Left ventricle myocardium inferior (tissue), 1 donor: ENCODE measurements at regions not wholly inside any gene's neighbourhood (a gene's known extent, or its start where the extent isn't known, plus 50 kb on each side); places are given as distances from the start of the nearest gene placed in this dataset.
A peak's percentile ranks its signal among the peaks of the same experiment; 100 is the strongest.

Source experiments
- DNase-seq: peaks from one replicate; pipeline ENCODE4 v3.0.0-alpha.2; 2020
- H3K27ac ChIP-seq: fragments of 200-600 bp; replicated peaks from 2 replicates; pipeline ENCODE4 v1.8.0; 2021
- H3K27me3 ChIP-seq: fragments of 200-600 bp; 2 replicates; pipeline ENCODE4 v1.8.0; 2021; ENCODE audit warnings: low read depth
- H3K36me3 ChIP-seq: fragments of 200-600 bp; 2 replicates; pipeline ENCODE4 v1.8.0; 2021
- H3K4me1 ChIP-seq: fragments of 200-600 bp; 2 replicates; pipeline ENCODE4 v1.8.0; 2021
- H3K4me3 ChIP-seq: fragments of 200-600 bp; 2 replicates; pipeline ENCODE4 v1.8.0; 2021; ENCODE audit warnings: mild to moderate bottlenecking, moderate library complexity
- H3K9me3 ChIP-seq: fragments of 200-600 bp; replicated peaks from 2 replicates; pipeline ENCODE4 v1.8.0; 2021
- intact Hi-C: fragments of 100-400 bp; cut with micrococcal nuclease; formaldehyde crosslinking; loops from one replicate; pipeline ENCODE4 v1.11.0; 2022
- TF ChIP-seq, protein P1 (sequence below): fragments of 200-600 bp; IDR thresholded peaks from 2 replicates; pipeline ENCODE4 v1.8.0; 2021; ENCODE audit warnings: antibody characterized with exemption, mild to moderate bottlenecking, borderline replicate concordance
- donor health status: DM: no; HTN: yes; CAD: no; lungs with severe emphysema.

DNA sequence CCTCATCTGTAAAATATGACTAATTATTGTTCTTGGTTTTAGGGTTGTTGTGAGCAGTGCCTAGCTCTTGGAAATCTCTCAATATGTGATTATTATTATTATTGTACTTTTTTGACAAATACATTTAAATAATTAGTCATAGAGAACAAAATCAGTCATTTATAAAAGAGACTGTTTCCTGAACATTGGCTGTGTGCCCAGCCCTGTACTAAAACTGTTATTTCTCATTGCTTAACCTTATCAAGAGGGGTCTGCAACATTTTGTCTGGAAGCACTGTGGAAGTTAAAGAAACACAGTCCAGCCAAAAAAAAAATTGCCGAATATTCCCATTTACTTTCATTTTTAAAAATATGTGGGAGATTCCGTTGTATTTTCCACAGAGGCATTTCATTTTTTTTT, 989.2 kb upstream of the SLIT2 start:
- no peak for DNase-seq
- Histone ChIP-seq H3K4me3 (peak overlapping the region; percentile 22), H3K27me3 (no peaks in the 10 kb centered on the region), H3K27ac (no peak overlapping the region), H3K36me3 (no peaks in the 10 kb centered on the region), H3K4me1 (no peaks in the 10 kb centered on the region), H3K9me3 (peaks cover 3% of the 10 kb centered on the region)
- intact Hi-C loops: no loop called here
- TF ChIP-seq, protein P1, sequence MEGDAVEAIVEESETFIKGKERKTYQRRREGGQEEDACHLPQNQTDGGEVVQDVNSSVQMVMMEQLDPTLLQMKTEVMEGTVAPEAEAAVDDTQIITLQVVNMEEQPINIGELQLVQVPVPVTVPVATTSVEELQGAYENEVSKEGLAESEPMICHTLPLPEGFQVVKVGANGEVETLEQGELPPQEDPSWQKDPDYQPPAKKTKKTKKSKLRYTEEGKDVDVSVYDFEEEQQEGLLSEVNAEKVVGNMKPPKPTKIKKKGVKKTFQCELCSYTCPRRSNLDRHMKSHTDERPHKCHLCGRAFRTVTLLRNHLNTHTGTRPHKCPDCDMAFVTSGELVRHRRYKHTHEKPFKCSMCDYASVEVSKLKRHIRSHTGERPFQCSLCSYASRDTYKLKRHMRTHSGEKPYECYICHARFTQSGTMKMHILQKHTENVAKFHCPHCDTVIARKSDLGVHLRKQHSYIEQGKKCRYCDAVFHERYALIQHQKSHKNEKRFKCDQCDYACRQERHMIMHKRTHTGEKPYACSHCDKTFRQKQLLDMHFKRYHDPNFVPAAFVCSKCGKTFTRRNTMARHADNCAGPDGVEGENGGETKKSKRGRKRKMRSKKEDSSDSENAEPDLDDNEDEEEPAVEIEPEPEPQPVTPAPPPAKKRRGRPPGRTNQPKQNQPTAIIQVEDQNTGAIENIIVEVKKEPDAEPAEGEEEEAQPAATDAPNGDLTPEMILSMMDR: no peak

DNA sequence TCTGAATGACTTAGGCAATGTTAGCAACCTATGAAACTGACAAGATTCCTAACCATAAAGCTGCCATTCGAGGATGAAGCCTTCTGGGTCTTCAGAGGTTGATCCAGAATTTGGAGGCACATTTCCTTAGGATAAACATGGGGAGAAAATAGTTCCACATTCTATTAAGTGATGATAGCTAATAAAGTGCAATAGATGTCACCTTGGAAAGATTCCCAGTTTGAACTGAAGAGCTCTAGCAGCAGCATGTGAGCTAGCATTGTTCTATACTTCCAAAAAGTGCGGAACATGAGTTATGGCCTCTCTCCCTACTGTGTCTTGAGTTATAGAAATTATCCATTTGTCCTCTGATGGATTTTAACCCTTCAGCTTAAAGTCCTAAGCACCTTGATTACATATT, 991.4 kb upstream of the SLIT2 start:
- no peak overlapping the region for H3K27ac ChIP-seq
- no peak overlapping the region for H3K4me3 ChIP-seq
- TF ChIP-seq, protein P1: no peak
- no peak for DNase-seq
- no peaks in the 10 kb centered on the region for H3K27me3 ChIP-seq
- H3K4me1 ChIP-seq: no peaks in the 10 kb centered on the region
- H3K9me3 ChIP-seq: peaks cover 22% of the 10 kb centered on the region
- H3K36me3 ChIP-seq: no peaks in the 10 kb centered on the region
- intact Hi-C loops: no loop called here

DNA sequence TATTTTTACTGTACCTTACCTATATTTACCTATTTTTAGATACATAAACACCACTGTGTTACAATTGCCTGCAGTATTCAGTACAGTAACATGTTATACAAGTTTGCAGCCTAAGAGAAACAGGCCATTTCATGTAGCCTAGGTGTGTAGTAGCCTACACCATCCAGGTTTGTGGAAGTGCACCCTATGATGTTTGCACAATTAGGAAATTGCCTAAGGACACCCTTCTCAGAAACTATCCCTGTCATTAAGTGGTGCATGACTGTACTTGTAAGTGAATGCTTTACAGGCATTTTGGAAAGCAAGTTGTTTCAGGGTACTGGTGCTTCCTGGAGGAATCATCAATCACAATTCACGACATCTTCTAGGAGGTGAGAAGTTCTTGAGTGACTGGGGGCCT, 991.8 kb upstream of the SLIT2 start:
- Histone ChIP-seq H3K4me3 (no peak overlapping the region), H3K9me3 (peaks cover 26% of the 10 kb centered on the region), H3K4me1 (no peaks in the 10 kb centered on the region), H3K36me3 (no peaks in the 10 kb centered on the region), H3K27ac (no peak overlapping the region), H3K27me3 (no peaks in the 10 kb centered on the region)
- TF ChIP-seq, protein P1: no peak
- no peak for DNase-seq
- intact Hi-C loops: no loop called here

DNA sequence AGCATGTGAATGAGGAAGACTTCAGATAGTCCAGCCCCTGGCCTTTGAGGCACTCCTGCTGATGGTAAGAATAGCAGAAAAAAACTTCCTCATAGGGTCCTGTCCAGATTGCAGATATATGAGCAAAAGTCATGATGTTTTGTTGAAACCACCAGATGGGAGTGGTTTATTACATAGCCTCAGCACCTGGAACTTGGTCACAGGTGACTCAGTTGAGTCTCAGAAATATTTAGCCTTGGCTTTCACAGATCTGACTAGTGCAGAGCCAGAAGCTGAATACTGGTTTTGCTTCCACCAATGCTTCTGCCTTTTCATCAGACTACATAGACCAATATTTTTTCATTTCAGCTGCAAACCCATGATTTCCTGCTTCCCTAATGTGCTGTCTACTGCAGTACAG, 994.9 kb upstream of the SLIT2 start:
- TF ChIP-seq, protein P1: no peak
- no peak overlapping the region for H3K27ac ChIP-seq
- H3K9me3 ChIP-seq: peaks cover 28% of the 10 kb centered on the region
- no peak for DNase-seq
- no peaks in the 10 kb centered on the region for H3K27me3 ChIP-seq
- no peak overlapping the region for H3K4me3 ChIP-seq
- no peaks in the 10 kb centered on the region for H3K4me1 ChIP-seq
- no peaks in the 10 kb centered on the region for H3K36me3 ChIP-seq
- intact Hi-C loops: no loop called here

DNA sequence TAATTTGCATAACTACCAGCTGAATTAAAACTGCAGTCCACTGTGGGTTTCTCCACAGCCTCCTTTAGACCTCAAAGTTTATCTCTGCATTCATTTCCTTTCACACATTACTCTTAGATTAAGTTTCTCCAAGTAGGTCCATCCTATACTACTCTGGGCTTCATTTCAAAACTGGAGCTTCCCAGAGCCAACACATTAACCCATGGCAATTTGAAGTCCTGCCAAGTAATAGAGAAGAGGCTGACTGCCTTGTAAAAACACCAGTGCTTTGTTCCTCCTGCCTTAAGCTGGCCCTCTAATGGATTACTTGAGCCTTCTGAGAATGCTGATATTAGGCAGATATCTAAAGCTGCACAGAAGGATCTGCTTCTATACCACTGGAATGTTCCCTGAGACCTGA, 997.2 kb upstream of the SLIT2 start:
- Histone ChIP-seq H3K4me1 (no peaks in the 10 kb centered on the region), H3K9me3 (peaks cover 28% of the 10 kb centered on the region), H3K4me3 (no peak overlapping the region), H3K36me3 (no peaks in the 10 kb centered on the region), H3K27me3 (no peaks in the 10 kb centered on the region), H3K27ac (no peak overlapping the region)
- intact Hi-C loops: no loop called here
- TF ChIP-seq, protein P1: no peak
- no peak for DNase-seq

DNA sequence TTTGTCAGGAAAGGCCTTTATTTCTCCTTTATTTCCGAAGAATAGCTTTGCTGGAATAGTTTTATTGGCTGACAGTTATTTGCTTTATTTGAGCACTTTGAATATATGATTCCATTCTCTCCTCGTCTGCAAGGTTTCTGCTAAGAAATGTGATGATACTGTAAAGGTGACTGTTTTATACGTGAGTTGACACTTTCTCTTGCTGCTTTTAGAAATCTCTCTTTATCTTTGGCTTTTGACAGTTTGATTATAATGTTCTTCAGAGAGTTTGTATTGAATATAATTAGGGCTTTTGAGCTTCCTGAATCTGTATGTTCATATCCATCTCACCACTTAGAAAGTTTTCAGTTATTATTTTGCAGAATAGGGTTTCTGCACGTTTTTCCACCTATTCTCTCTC, 1003.7 kb upstream of the SLIT2 start:
- no peaks in the 10 kb centered on the region for H3K9me3 ChIP-seq
- H3K4me3 ChIP-seq: no peak overlapping the region
- H3K27ac ChIP-seq: no peak overlapping the region
- no peaks in the 10 kb centered on the region for H3K27me3 ChIP-seq
- no peaks in the 10 kb centered on the region for H3K36me3 ChIP-seq
- H3K4me1 ChIP-seq: no peaks in the 10 kb centered on the region
- DNase-seq: no peak
- intact Hi-C loops: no loop called here
- TF ChIP-seq, protein P1: no peak
